Activated naive CD4-positive, alpha-beta T cell treated with Interleukin-2 at 50 U/mL for 16 hours (primary cell): ENCODE measurements at regions not wholly inside any gene's neighbourhood (a gene's known extent, or its start where the extent isn't known, plus 50 kb on each side); places are given as distances from the start of the nearest gene placed in this dataset.

Source experiments
- DNase-seq: peaks from one replicate; pipeline ENCODE4 v3.0.0-alpha.2; 2020

- no peak for DNase-seq
Observed at GRCh38 chr15:70358011-70358819, 260.5 kb upstream of the TLE3 start.

- DNase-seq, result no peak
Observed at GRCh38 chr15:70357453-70357852, 259.7 kb upstream of the TLE3 start.

GRCh38 chr15:70356919-70357318 lies 259.2 kb upstream of the TLE3 start:
- no peak for DNase-seq

GRCh38 chr15:70356062-70356860 lies 258.5 kb upstream of the TLE3 start:
- DNase-seq, result no peak

- DNase-seq, result no peak
Observed at GRCh38 chr15:70355275-70355795, 257.6 kb upstream of the TLE3 start.

GRCh38 chr15:70354346-70354905 lies 256.7 kb upstream of the TLE3 start:
- DNase-seq, result no peak

GRCh38 chr15:70353606-70354345 lies 256.1 kb upstream of the TLE3 start:
- DNase-seq, result no peak

- no peak for DNase-seq
Observed at GRCh38 chr15:70351941-70352774, 254.4 kb upstream of the TLE3 start.

- no peak for DNase-seq
Observed at GRCh38 chr15:70351391-70351790, 253.7 kb upstream of the TLE3 start.

- no peak for DNase-seq
Observed at GRCh38 chr15:70348581-70349344, 251.0 kb upstream of the TLE3 start.

- no peak for DNase-seq
Observed at GRCh38 chr15:70348226-70348543, 250.5 kb upstream of the TLE3 start.

GRCh38 chr15:70347321-70348225 lies 249.9 kb upstream of the TLE3 start:
- DNase-seq, result no peak

- no peak for DNase-seq
Observed at GRCh38 chr15:70345251-70346019, 247.7 kb upstream of the TLE3 start.

GRCh38 chr15:70344666-70345065 lies 246.9 kb upstream of the TLE3 start:
- no peak for DNase-seq

GRCh38 chr15:70343961-70344621 lies 246.4 kb upstream of the TLE3 start:
- DNase-seq, result no peak

GRCh38 chr15:70342554-70343548 lies 245.1 kb upstream of the TLE3 start:
- DNase-seq, result no peak

- DNase-seq, result no peak
Observed at GRCh38 chr15:70342141-70342540, 244.4 kb upstream of the TLE3 start.

- no peak for DNase-seq
Observed at GRCh38 chr15:70341566-70341965, 243.8 kb upstream of the TLE3 start.
